Left lung (tissue), 4 donors: ENCODE measurements at regions not wholly inside any gene's neighbourhood (a gene's known extent, or its start where the extent isn't known, plus 50 kb on each side); places are given as distances from the start of the nearest gene placed in this dataset.

Experiments
- ATAC-seq: fragments of 200-7000 bp; cut with Tn5 transposase; one replicate; pipeline ENCODE4 v1.9.1; 2020; ENCODE audit warnings: moderate library complexity
- DNase-seq, 4 donors: peaks; one replicate each; pipeline ENCODE4 v3.0.0-alpha.2; 2013 to 2020
- H3K27ac ChIP-seq, 2 donors: fragments of 200-600 bp; sonication (generic) in 1 of 2; one replicate each; pipeline versions ENCODE4 v1.5.0 to v1.8.0; 2020 to 2021
- H3K27me3 ChIP-seq, 2 donors: fragments of 200-600 bp; sonication (generic) in 1 of 2; one replicate each; pipeline versions ENCODE4 v1.5.0 to v1.8.0; 2020 to 2021
- H3K36me3 ChIP-seq, 2 donors: fragments of 200-600 bp; sonication (generic) in 1 of 2; one replicate each; pipeline versions ENCODE4 v1.5.0 to v1.8.0; 2020 to 2021
- H3K4me1 ChIP-seq, 2 donors: fragments of 200-600 bp; one replicate each; pipeline ENCODE4 v1.8.0; 2021
- H3K4me3 ChIP-seq, 2 donors: fragments of 200-600 bp; sonication (generic) in 1 of 2; one replicate each; pipeline versions ENCODE4 v1.5.0 to v1.8.0; 2020 to 2021; ENCODE audit warnings: mild to moderate bottlenecking in 1 of 2
- H3K9me3 ChIP-seq, 2 donors: fragments of 200-600 bp; sonication (generic) in 1 of 2; one replicate each; pipeline versions ENCODE4 v1.5.0 to v1.8.0; 2020 to 2021
- CTCF ChIP-seq, 2 donors: fragments of 200-600 bp; sonication (generic) in 1 of 2; IDR thresholded peaks; one replicate each; pipeline versions ENCODE4 v1.5.0 to v1.8.0; 2021; ENCODE audit warnings: antibody characterized with exemption in 2 of 2
- intact Hi-C, 2 donors: fragments of 100-400 bp; cut with DNase I; formaldehyde crosslinking; loops; one replicate each; pipeline versions ENCODE4 v1.11.2 to v1.14.2; 2022
- donor health status: DM: no; HTN: yes; CAD: no.
- donor health status: DM: no; HTN: no; CAD: no.

DNA sequence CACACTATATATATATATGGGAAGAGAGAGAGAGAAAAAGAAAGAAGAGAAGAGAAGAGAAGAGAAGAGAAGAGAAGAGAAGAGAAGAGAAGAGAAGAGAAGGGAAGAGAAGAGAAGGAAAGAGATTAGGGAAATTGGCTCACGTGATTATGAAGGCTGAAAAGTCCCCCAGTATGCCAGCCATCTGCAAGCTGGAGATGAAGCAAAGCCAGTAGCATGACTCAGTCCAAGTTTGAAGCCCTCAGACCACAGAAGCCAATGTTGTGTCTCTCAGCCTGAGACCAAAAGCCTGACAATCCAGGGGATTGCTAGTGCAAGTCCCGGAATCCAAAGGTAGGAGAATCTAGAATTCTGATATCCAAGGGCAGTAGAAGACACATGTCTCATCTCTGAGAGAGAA is 206.3 kb upstream of the PRSS1 start:
- H3K27me3 ChIP-seq, result no peaks in the 10 kb centered on the region
- intact Hi-C loops, result no loop called here
- no peaks in the 10 kb centered on the region for H3K36me3 ChIP-seq
- no peaks in the 10 kb centered on the region for H3K9me3 ChIP-seq
- H3K4me3 ChIP-seq, result no peak overlapping the region
- H3K27ac ChIP-seq, result no peak overlapping the region
- ATAC-seq, result no peak
- DNase-seq, result no peak
- no peaks in the 10 kb centered on the region for H3K4me1 ChIP-seq
- TF ChIP-seq CTCF (IDR thresholded peaks at IDR 0.05), result no peak

- Histone ChIP-seq H3K27me3 (no peaks in the 10 kb centered on the region), H3K9me3 (no peaks in the 10 kb centered on the region), H3K36me3 (no peaks in the 10 kb centered on the region), H3K4me3 (no peak overlapping the region), H3K4me1 (no peaks in the 10 kb centered on the region), H3K27ac (no peak overlapping the region)
- no peak for ATAC-seq
- no peak for DNase-seq
- TF ChIP-seq CTCF (IDR thresholded peaks at IDR 0.05), result no peak
- intact Hi-C loops, result no loop called here
Observed at GRCh38 chr7:142542105-142542504, 207.2 kb upstream of the PRSS1 start.

GRCh38 chr7:142540371-142540770 is 208.9 kb upstream of the PRSS1 start:
- Histone ChIP-seq H3K36me3 (no peaks in the 10 kb centered on the region), H3K27ac (no peak overlapping the region), H3K4me1 (no peaks in the 10 kb centered on the region), H3K27me3 (peaks cover 0 to 4% of the 10 kb centered on the region in 2 donors), H3K4me3 (no peak overlapping the region), H3K9me3 (no peaks in the 10 kb centered on the region)
- no peak for TF ChIP-seq CTCF (IDR thresholded peaks at IDR 0.05)
- intact Hi-C loops, result no loop called here
- ATAC-seq (no peak), DNase-seq (no peak)

- Histone ChIP-seq H3K27ac (no peak overlapping the region), H3K4me1 (no peaks in the 10 kb centered on the region), H3K36me3 (no peaks in the 10 kb centered on the region), H3K9me3 (no peaks in the 10 kb centered on the region), H3K27me3 (peaks cover 0 to 6% of the 10 kb centered on the region in 2 donors), H3K4me3 (no peak overlapping the region)
- intact Hi-C loops, result no loop called here
- ATAC-seq, result no peak
- TF ChIP-seq CTCF (IDR thresholded peaks at IDR 0.05), result no peak
- DNase-seq, result no peak
Observed at GRCh38 chr7:142539901-142540300, 209.4 kb upstream of the PRSS1 start.

- ATAC-seq, result no peak
- TF ChIP-seq CTCF (IDR thresholded peaks at IDR 0.05), result no peak
Observed at GRCh38 chr7:142537760-142538159, 211.5 kb upstream of the PRSS1 start.

More at GRCh38 chr7:142537760-142538159, 211.5 kb upstream of the PRSS1 start:
- DNase-seq, result no peak
- no peaks in the 10 kb centered on the region for H3K4me1 ChIP-seq
- no peaks in the 10 kb centered on the region for H3K9me3 ChIP-seq
- H3K27me3 ChIP-seq, result peaks cover 0 to 6% of the 10 kb centered on the region in 2 donors
- no peak overlapping the region for H3K27ac ChIP-seq
- H3K4me3 ChIP-seq, result no peak overlapping the region
- no peaks in the 10 kb centered on the region for H3K36me3 ChIP-seq
- intact Hi-C loops, result no loop called here
